22Rv1 (cell line): ENCODE measurements at regions not wholly inside any gene's neighbourhood (a gene's known extent, or its start where the extent isn't known, plus 50 kb on each side); places are given as distances from the start of the nearest gene placed in this dataset.

Experiments used
- CTCF ChIP-seq: fragments of 450-650 bp; IDR thresholded peaks from 2 replicates; pipeline ENCODE4 v1.5.1; 2017; ENCODE audit warnings: mild to moderate bottlenecking
- ZFX ChIP-seq: fragments of 450-650 bp; IDR thresholded peaks from 2 replicates; pipeline ENCODE4 v1.6.1; 2017; ENCODE audit warnings: antibody characterized with exemption, borderline replicate concordance

GRCh38 chr1:58908561-58909560 lies 125.0 kb upstream of the JUN start:
- TF ChIP-seq CTCF = no peak
- no peak for TF ChIP-seq ZFX
